Stimulated activated CD8-positive, alpha-beta memory T cell treated with anti-CD3 and anti-CD28 coated beads, Interleukin-4, amount 100 ng/mL, for 24 hours (primary cell): ENCODE measurements at regions not wholly inside any gene's neighbourhood (a gene's known extent, or its start where the extent isn't known, plus 50 kb on each side); places are given as distances from the start of the nearest gene placed in this dataset.
"Not testable (repeated sequence)": the region's sequence is repeated elsewhere in the genome, so short reads cannot be mapped to it uniquely, and the experiment has no call there.

Source experiments
- DNase-seq: peaks from one replicate; pipeline ENCODE4 v3.0.0-alpha.2; 2020; ENCODE audit warnings: low read depth

GRCh38 chr6:115058414-115059211, 715.8 kb upstream of the HS3ST5 start:
- DNase-seq = no peak

DNA sequence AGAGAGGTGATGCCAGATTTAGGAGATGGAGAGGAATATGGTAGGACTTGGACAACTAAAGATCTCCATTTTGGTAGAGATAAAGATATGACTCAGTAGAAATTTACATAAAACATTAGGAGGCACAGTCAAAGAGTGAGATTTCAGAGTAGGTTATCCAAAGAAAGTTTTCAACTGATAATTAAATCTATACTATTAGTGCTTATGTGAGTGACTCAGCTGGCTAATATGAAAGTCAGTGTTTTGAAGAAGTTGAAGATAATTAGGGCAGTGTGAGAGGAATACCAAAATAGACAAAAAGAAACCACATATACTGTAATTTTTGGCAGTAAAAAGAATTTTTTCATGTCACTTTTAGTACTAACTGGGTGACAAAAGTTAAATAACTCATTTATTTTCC, 712.8 kb upstream of the HS3ST5 start:
- no peak for DNase-seq

GRCh38 chr6:115054242-115054641, 711.4 kb upstream of the HS3ST5 start:
- DNase-seq = not testable (repeated sequence)

- no peak for DNase-seq
These were observed 710.5 kb upstream of the HS3ST5 start for GRCh38 chr6:115053169-115053860.

- no peak for DNase-seq
These were observed 673.8 kb upstream of the HS3ST5 start for GRCh38 chr6:115016593-115016992.

DNA sequence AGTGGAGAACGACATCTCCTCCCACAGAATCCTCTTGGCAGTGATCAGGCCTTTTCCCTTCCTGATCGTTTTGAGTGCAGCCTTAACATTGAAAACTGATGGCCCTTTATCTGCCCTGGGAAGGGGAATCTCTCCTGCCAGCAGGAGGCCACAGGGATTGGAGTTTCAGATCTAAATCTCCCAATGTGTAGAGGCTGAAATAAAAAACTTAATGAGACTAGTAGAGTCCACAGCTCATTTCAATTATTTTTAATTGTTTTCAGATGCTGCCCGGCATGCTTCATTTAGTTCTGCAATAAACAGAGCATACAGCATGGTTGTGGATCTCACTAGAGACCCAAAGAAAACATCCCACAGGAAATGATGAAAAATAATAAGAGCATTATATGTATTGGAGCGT, 662.2 kb upstream of the HS3ST5 start:
- no peak for DNase-seq

DNA sequence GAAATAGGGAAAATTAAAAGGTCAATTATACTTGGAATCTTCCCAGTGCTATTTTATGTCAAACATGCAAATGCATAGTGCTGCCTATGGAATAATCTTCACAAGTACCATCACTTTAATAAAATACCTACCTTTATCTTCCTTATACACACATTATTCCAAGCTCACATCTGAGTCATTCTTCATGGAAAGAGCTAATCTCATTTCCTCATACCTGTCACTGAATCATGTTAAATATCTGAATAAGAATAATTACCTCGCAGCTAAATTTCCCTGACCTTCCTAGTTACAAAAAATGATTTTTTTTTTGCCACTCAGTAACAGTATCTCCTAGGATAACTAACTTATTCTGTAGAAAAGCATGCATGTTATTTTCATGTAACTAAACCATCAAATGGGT, 661.4 kb upstream of the HS3ST5 start:
- no peak for DNase-seq

- no peak for DNase-seq
These were observed 659.0 kb upstream of the HS3ST5 start for GRCh38 chr6:115001731-115002350.

DNA sequence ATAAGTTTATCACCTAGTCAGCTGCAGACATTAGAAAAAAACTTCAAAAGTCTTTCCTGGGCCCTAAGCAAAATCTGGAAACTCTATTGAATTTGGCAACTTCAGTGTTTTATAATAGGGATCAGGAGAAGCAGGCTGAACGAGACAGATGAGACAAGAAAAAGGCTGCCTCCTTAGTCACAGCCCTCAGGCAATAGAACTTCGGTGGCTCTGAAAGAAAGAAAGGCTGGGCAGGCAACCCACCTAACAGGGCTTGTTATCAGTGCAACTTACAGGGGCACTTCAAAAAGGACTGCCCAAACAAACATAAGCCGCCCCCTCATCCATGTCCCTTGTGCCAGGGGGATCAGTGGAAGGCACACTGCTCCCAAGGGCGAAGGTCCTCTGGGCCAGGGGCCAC, 657.9 kb upstream of the HS3ST5 start:
- DNase-seq = no peak

- no peak for DNase-seq
These were observed 655.7 kb upstream of the HS3ST5 start for GRCh38 chr6:114998492-114998891.

- no peak for DNase-seq
These were observed 655.0 kb upstream of the HS3ST5 start for GRCh38 chr6:114997813-114998292.

DNA sequence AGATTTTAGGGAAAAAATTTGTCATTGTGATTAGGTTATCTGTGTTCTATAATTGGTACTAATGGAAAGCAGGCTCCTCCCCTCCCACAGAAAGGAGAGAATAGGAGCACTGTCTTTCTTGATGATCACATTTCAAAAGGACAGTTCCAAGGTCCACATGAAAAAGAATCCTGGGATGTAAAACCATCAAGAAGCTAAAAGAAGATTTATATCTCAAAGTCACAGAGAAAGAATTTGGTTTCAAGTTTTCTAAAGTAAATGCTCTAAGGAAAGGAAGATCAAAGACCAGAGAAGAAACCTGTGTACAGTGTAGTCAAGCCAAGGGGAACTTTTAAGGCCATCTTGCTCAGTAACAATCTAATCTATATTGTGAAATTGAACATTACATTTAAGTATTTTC, 652.7 kb upstream of the HS3ST5 start:
- DNase-seq = no peak

DNA sequence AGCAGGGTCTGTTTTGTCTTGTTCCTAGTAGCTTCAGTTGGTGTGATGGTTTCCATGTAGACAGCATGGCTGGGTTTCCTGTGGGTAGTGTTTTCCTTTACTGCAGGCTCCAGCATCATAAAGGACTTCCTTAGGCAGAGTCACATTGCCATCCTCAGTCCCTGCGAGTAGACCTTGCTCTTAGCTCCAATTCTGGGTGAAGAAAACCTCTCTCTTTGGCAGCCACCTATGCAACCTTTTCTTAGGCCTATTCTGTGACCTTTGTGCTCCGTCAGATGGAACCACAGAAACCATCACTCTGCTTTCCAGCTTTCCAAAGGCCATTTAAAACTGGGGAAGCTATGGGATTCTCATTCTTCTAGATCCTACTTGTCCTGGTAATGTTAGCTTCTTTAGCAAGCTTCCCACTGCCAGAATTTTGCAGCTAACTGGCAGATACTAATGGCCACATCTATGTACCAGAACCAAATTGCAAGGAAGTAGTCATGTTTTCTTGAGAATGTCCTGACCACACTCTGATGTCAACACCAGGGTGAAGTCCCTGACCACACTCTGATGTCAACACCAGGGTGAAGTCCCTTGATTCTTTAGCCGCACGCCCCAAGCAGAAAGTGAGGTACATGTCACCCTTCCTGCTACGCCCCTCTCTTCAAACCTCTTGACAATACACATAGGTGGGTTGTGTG, 646.6 kb upstream of the HS3ST5 start:
- DNase-seq = no peak

DNA sequence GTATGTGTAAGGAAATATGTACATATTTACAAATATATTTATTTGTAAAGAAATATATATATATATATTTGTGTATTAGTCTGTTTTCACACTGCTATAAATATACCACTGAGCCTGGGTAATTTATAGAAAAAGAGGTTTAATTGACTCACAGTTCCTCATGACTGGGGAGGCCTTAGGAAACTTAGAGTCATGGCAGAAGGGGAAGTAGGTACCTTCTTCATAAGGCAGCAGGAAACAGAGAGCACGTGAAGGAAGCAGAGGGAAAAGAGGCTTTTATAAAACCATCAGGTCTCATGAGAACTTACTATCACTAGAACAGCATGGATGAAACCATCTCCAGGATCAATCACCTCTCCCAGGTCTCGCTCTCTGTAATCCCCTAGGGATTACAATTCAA, 644.5 kb upstream of the HS3ST5 start:
- no peak for DNase-seq

DNA sequence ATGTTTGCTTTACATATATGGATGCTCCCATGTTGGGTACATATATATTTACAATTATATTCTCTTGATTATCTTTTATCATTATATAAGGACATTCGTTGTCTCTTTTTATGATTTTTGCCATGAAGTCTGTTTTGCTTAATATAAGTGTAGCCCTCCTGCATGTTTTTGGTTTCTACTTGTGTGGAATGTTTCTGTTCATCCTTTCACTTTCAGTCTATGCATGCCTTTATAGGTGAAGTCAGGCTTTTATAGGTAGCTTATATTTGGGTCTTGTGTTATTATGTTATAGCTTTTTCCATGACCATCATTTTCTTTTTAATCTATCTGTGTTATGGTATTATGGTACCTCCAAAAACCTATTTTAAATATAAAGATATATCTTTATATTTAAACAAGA, 612.5 kb upstream of the HS3ST5 start:
- no peak for DNase-seq

GRCh38 chr6:114952229-114952628, 609.4 kb upstream of the HS3ST5 start:
- no peak for DNase-seq

DNA sequence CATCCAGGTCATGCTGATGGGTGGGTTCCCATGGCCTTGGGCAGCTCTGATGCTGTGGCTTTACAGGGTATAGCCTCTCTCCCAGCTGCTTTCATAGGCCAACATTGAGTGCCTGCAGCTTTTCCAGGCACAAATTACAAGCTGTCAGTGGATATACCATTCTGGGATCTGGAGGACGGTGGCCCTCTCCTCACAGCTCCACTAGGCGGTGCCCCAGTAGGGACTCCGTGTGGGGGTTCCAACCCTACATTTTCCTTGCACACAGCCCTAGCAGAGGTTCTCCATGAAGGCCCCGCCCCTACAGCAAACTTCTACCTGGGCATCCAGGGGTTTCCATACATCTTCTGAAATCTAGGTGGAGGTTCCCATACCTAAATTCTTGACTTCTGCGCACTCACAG, 602.6 kb upstream of the HS3ST5 start:
- no peak for DNase-seq

GRCh38 chr6:114941078-114941477, 598.3 kb upstream of the HS3ST5 start:
- DNase-seq = no peak

- DNase-seq = no peak
These were observed 597.4 kb upstream of the HS3ST5 start for GRCh38 chr6:114940181-114940580.

DNA sequence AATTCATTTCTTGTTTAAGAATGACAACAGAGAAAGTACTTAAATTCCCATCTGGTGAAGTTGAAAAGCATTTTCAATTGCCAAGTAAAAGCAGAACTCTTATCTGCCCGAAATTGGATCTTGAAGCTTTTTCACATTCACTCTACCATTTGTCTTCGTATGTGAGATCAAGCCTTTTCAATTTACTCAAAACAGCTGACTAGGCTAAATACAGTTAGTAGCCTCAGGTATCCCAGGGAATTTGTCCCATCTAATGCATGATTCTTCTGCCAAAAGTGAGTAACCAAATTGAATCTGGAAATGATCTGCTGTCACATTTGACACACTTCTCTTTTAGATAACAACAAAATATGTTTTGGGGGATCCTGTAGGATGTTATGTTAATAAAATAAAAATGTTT, 596.8 kb upstream of the HS3ST5 start:
- no peak for DNase-seq

DNA sequence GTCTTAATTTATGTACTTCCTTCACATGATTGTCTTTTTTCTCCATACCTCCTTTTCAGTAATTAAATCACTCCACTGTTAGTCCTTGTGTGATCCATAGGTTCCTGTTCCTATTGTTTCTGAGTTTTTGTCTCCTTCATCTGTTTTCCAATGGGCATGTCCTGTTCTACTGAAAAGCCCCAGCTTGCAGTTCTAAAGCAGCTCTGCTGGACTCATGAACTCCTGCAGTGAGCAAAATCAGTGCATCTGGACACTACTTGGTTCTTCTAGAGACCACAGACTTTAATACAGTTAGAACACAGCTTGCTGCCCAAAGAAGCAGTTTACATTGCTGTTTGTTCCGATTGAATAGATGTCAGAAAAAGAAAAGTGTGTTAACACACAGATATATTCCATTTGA, 593.3 kb upstream of the HS3ST5 start:
- DNase-seq = no peak

DNA sequence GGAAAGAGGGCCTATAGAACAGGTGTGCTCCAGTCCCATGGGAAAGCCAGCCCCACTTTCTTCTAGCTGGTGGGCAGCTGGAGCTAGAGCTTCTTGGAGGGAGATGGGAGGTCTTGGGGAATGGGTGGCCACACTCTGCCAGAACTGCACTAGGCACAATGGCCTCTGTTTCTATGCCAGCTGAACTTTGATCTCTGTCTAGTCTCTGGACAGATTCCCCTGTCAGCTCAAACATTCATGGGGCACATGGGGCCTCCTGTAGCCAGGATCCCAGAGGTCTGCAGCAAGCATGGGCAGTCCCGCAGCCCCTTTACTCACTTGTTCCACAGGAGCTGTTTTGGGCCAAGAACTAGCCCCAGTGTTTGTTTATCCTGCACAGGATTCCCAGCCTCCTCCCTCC, 591.3 kb upstream of the HS3ST5 start:
- DNase-seq = no peak

DNA sequence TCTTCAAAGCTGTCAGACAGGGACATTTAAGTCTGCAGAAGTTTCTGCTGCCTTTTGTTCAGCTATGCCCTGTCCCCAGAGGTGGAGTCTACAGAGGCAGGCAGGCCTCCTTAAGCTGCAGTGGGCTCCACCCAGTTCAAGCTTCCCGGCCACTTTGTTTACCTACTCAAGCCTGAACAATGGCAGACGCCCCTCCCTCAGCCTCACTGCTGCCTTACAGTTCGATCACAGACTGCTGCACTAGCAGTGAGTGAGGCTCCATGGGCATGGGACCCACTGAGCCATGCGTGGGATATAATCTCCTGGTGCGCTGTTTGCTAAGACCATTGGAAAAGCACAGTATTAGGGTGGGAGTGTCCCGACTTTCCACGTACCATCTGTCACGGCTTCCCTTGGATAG, 585.9 kb upstream of the HS3ST5 start:
- DNase-seq = not testable (repeated sequence)
